Activated CD4-positive, alpha-beta T cell treated with anti-CD3 and anti-CD28 coated beads, Interleukin-2, amount 10 ng/mL, durations not matched to agents 24 days and 14 days (primary cell): ENCODE measurements at regions not wholly inside any gene's neighbourhood (a gene's known extent, or its start where the extent isn't known, plus 50 kb on each side); places are given as distances from the start of the nearest gene placed in this dataset.

Experiments used
- DNase-seq: peaks from one replicate; pipeline ENCODE4 v3.0.0; 2022
- H3K27ac Mint-ChIP-seq: one replicate; pipeline ENCODE4 v1.8.0; 2022; ENCODE audit warnings: mild to moderate bottlenecking, mixed read lengths
- H3K27me3 Mint-ChIP-seq: one replicate; pipeline ENCODE4 v1.8.0; 2022; ENCODE audit warnings: mixed read lengths
- H3K36me3 Mint-ChIP-seq: one replicate; pipeline ENCODE4 v1.8.0; 2022; ENCODE audit warnings: low read depth, mild to moderate bottlenecking, mixed read lengths
- H3K4me1 Mint-ChIP-seq: one replicate; pipeline ENCODE4 v1.8.0; 2021; ENCODE audit warnings: mixed read lengths
- H3K4me3 Mint-ChIP-seq: one replicate; pipeline ENCODE4 v1.8.0; 2022; ENCODE audit warnings: mild to moderate bottlenecking, moderate library complexity, mixed read lengths
- H3K9me3 Mint-ChIP-seq: one replicate; pipeline ENCODE4 v1.8.0; 2021; ENCODE audit warnings: mixed read lengths
- intact Hi-C: fragments of 100-400 bp; cut with micrococcal nuclease; formaldehyde crosslinking; loops from one replicate; pipeline ENCODE4 v1.15.1; 2023

- H3K9me3 Mint-ChIP-seq, result no peaks in the 10 kb centered on the region
- intact Hi-C loops, result no loop called here
- DNase-seq, result no peak
- H3K27me3 Mint-ChIP-seq, result no peaks in the 10 kb centered on the region
- H3K36me3 Mint-ChIP-seq, result no peaks in the 10 kb centered on the region
- H3K4me3 Mint-ChIP-seq, result no peak overlapping the region
- H3K4me1 Mint-ChIP-seq, result no peaks in the 10 kb centered on the region
- no peak overlapping the region for H3K27ac Mint-ChIP-seq
These were observed 217.5 kb upstream of the TAS2R1 start for GRCh38 chr5:9847631-9848030.

- Mint-ChIP-seq H3K27me3 (no peaks in the 10 kb centered on the region), H3K27ac (no peak overlapping the region), H3K9me3 (no peaks in the 10 kb centered on the region), H3K4me1 (no peaks in the 10 kb centered on the region), H3K4me3 (no peak overlapping the region), H3K36me3 (no peaks in the 10 kb centered on the region)
- intact Hi-C loops, result no loop called here
- DNase-seq, result no peak
These were observed 215.0 kb upstream of the TAS2R1 start for GRCh38 chr5:9845185-9845584.

GRCh38 chr5:9841516-9842170 is 211.5 kb upstream of the TAS2R1 start:
- Mint-ChIP-seq H3K9me3 (no peaks in the 10 kb centered on the region), H3K27ac (no peak overlapping the region), H3K27me3 (no peaks in the 10 kb centered on the region), H3K4me1 (no peaks in the 10 kb centered on the region), H3K36me3 (no peaks in the 10 kb centered on the region), H3K4me3 (no peak overlapping the region)
- intact Hi-C loops, result no loop called here
- no peak for DNase-seq

- no peaks in the 10 kb centered on the region for H3K27me3 Mint-ChIP-seq
- H3K4me1 Mint-ChIP-seq, result no peaks in the 10 kb centered on the region
- no peak overlapping the region for H3K4me3 Mint-ChIP-seq
- H3K36me3 Mint-ChIP-seq, result no peaks in the 10 kb centered on the region
- no peaks in the 10 kb centered on the region for H3K9me3 Mint-ChIP-seq
- intact Hi-C loops, result no loop called here
- H3K27ac Mint-ChIP-seq, result no peak overlapping the region
- DNase-seq, result no peak
These were observed 208.8 kb upstream of the TAS2R1 start for GRCh38 chr5:9838916-9839315.

DNA sequence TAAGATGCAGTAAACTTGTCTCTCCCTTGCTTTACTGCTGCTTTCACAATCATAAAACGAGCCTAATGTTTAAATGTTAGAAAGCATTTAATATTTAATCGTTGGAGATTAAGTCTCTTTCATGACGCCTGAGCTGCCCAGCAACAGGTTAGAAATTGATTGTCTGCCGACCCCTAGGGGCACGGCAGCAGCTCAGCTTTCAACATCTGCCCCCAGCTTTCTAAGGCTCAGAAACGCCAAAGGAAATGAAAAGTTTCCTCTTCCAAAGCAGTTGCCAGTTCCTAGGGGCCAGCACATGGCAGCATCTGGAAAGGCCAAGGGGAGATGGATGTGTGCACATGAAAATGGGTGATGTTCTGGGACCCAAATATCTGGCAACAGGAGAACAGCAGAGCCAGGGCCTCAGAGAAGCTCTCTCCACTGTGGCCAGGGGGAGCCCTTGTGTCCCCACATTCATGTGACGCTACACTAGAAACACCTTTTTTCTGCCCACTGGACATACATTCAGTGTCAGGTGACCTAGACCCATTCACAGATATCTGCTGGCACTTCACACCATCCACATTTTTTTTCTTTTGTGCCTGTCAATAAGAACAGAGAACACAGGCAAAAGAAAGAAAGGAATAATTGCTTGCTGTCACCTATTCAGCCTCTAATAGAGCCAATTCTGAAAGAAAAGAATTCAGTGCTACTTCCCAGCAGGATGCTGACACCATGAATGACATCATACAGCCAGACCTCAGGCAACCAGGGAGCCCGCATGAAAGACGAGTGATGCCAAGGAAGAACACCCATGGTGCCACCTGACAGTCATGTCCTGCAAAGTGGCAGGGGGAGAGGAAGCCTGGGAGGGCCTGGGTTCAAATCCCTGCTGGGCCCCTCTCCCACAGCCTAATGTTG is 205.0 kb upstream of the TAS2R1 start:
- no peaks in the 10 kb centered on the region for H3K36me3 Mint-ChIP-seq
- no peaks in the 10 kb centered on the region for H3K27me3 Mint-ChIP-seq
- intact Hi-C loops, result no loop called here
- no peak overlapping the region for H3K27ac Mint-ChIP-seq
- DNase-seq, result no peak
- H3K9me3 Mint-ChIP-seq, result no peaks in the 10 kb centered on the region
- H3K4me3 Mint-ChIP-seq, result no peak overlapping the region
- no peaks in the 10 kb centered on the region for H3K4me1 Mint-ChIP-seq

DNA sequence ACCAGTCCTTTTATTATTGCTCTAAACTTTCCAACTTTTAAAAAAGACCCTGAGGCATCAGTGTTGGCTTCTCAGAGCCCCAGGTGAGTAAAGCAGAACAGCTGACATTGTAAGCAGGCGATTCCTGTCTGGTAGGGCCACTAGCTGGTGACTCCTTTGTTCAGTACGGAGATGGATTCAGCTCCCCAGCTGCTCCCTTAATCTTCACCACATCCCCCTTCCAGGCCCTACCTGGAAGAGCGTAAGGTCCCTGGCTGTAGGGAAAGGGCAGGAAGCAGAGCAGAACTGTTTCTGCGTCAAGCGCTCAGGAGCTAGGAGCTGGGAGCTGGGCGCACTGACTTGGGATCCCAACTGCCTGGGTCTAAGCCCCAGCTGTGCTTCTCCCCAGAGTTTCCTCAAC is 203.7 kb upstream of the TAS2R1 start:
- no peaks in the 10 kb centered on the region for H3K4me1 Mint-ChIP-seq
- H3K4me3 Mint-ChIP-seq, result no peak overlapping the region
- no peaks in the 10 kb centered on the region for H3K27me3 Mint-ChIP-seq
- no peaks in the 10 kb centered on the region for H3K36me3 Mint-ChIP-seq
- H3K9me3 Mint-ChIP-seq, result no peaks in the 10 kb centered on the region
- no peak overlapping the region for H3K27ac Mint-ChIP-seq
- intact Hi-C loops, result no loop called here
- no peak for DNase-seq

DNA sequence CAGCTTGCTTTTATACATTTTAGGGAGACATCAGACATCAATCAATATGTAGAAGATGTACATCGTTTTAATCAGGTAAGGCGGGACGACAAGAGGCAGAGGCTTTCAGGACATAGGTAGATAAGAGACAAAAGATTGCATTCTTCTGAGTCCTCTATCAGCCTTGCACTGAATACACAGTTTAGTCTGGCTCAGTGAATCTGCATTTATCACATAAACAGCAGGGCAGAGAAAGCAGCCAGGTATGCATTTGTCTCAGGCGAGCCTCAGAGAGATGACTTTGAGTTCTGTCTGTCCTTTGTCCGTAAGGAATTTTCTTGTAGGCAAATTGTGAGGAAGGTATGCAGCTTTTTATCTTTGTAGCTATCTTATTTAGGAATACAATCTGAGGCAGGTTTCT is 202.8 kb upstream of the TAS2R1 start:
- DNase-seq, result no peak
- H3K4me1 Mint-ChIP-seq, result no peaks in the 10 kb centered on the region
- no peaks in the 10 kb centered on the region for H3K9me3 Mint-ChIP-seq
- no peak overlapping the region for H3K4me3 Mint-ChIP-seq
- no peaks in the 10 kb centered on the region for H3K27me3 Mint-ChIP-seq
- intact Hi-C loops, result no loop called here
- H3K27ac Mint-ChIP-seq, result no peak overlapping the region
- no peaks in the 10 kb centered on the region for H3K36me3 Mint-ChIP-seq

GRCh38 chr5:9831823-9832222 is 201.7 kb upstream of the TAS2R1 start:
- H3K36me3 Mint-ChIP-seq, result no peaks in the 10 kb centered on the region
- DNase-seq, result no peak
- no peaks in the 10 kb centered on the region for H3K4me1 Mint-ChIP-seq
- no peaks in the 10 kb centered on the region for H3K9me3 Mint-ChIP-seq
- H3K27ac Mint-ChIP-seq, result no peak overlapping the region
- no peak overlapping the region for H3K4me3 Mint-ChIP-seq
- intact Hi-C loops, result no loop called here
- no peaks in the 10 kb centered on the region for H3K27me3 Mint-ChIP-seq

GRCh38 chr5:9830184-9830583 is 200.0 kb upstream of the TAS2R1 start:
- intact Hi-C loops, result no loop called here
- Mint-ChIP-seq H3K36me3 (no peaks in the 10 kb centered on the region), H3K9me3 (no peaks in the 10 kb centered on the region), H3K27me3 (no peaks in the 10 kb centered on the region), H3K4me1 (no peaks in the 10 kb centered on the region), H3K27ac (no peak overlapping the region), H3K4me3 (no peak overlapping the region)
- DNase-seq, result no peak

GRCh38 chr5:9829621-9830020 is 199.5 kb upstream of the TAS2R1 start:
- no peak for DNase-seq
- Mint-ChIP-seq H3K36me3 (no peaks in the 10 kb centered on the region), H3K4me1 (no peaks in the 10 kb centered on the region), H3K27me3 (no peaks in the 10 kb centered on the region), H3K4me3 (no peak overlapping the region), H3K9me3 (no peaks in the 10 kb centered on the region), H3K27ac (no peak overlapping the region)
- intact Hi-C loops, result no loop called here

DNA sequence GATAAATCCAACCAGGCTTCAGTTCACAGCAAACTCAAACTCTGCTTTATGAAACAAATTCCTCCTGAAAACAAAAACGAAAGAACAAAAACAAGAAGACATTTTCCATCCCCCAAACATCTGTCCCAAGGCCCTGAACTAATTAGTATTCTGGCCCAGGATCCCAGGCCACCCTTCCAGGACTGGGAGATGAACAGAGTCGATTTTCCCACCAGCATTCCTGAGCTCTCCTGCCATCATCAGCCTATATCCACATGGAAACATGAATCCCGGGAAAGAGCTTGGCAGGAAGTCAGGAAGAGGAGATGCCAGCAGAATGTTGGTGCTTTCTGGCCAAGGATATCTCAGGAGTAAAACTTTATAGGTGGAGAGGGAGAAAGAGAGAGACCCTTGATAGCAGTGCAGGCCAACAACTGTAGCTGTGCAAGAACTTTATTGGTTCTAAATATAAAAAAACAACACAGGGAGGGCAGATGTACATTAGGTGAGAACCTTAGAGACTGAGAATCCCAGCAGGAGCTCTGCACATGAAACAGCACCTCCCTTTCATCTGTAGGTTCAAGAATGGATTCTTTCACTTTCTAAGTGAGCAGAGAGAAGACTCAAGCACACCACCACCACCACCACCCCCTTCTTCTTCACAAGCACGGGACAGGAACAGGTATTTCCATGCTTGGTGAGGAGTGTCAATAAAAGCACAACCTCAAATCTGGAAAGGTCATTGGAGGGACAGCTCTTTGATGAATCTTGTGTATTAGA is 190.7 kb upstream of the TAS2R1 start:
- H3K4me3 Mint-ChIP-seq, result no peak overlapping the region
- H3K36me3 Mint-ChIP-seq, result no peaks in the 10 kb centered on the region
- H3K27ac Mint-ChIP-seq, result no peak overlapping the region
- H3K4me1 Mint-ChIP-seq, result no peaks in the 10 kb centered on the region
- no peaks in the 10 kb centered on the region for H3K27me3 Mint-ChIP-seq
- intact Hi-C loops, result no loop called here
- DNase-seq, result no peak
- no peaks in the 10 kb centered on the region for H3K9me3 Mint-ChIP-seq

- intact Hi-C loops, result no loop called here
- no peak for DNase-seq
- Mint-ChIP-seq H3K4me3 (no peak overlapping the region), H3K27me3 (no peaks in the 10 kb centered on the region), H3K27ac (no peak overlapping the region), H3K36me3 (no peaks in the 10 kb centered on the region), H3K4me1 (no peaks in the 10 kb centered on the region), H3K9me3 (no peaks in the 10 kb centered on the region)
These were observed 188.2 kb upstream of the TAS2R1 start for GRCh38 chr5:9818340-9818845.

DNA sequence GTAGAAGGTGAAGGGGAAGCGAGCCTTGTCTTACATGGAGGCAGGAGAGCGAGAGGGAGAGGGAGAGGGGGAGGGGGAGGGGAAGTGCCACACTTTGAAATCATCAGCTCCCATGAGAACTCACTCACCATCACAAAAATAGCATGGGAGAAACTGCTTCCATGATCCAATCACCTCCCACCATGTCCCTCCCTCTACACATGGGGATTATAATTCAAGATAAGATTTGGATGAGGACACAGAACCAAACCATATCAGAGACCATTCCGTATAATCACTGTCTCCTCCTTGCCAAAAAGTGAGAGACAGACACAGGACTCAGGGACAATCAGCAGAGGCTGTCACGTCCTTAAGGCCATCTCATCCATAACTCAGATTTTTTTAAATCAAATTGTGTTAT is 187.7 kb upstream of the TAS2R1 start:
- H3K27me3 Mint-ChIP-seq, result no peaks in the 10 kb centered on the region
- no peaks in the 10 kb centered on the region for H3K36me3 Mint-ChIP-seq
- intact Hi-C loops, result no loop called here

DNA sequence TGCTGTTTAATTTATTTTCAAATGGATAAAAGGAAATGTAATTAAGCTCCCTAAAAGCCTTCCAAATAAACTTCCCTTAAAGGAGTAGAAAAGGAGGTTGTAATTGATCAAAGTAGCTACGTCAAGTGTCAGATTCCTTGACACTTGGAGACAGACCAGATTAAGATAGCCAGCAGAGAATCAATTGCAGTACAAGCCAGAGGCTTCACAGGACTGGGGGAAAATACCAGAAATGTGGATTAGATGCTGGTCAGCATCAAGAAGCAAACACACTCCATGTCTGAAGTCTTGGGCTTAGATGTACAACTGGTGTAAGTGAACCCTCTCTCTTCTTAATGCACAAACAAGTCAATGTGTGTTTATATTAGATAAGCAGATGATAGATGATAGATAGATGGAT is 184.9 kb upstream of the TAS2R1 start:
- Mint-ChIP-seq H3K27ac (no peak overlapping the region), H3K4me3 (no peak overlapping the region), H3K4me1 (no peaks in the 10 kb centered on the region), H3K9me3 (peaks cover 5% of the 10 kb centered on the region), H3K27me3 (no peaks in the 10 kb centered on the region), H3K36me3 (no peaks in the 10 kb centered on the region)
- DNase-seq, result no peak
- intact Hi-C loops, result no loop called here

More for the DNA sequence above, 187.7 kb upstream of the TAS2R1 start:
- H3K9me3 Mint-ChIP-seq, result no peaks in the 10 kb centered on the region
- DNase-seq, result no peak
- no peak overlapping the region for H3K4me3 Mint-ChIP-seq
- H3K4me1 Mint-ChIP-seq, result no peaks in the 10 kb centered on the region
- H3K27ac Mint-ChIP-seq, result no peak overlapping the region
